Neuronal stem cell (in vitro differentiated cells): ENCODE measurements at regions not wholly inside any gene's neighbourhood (a gene's known extent, or its start where the extent isn't known, plus 50 kb on each side); places are given as distances from the start of the nearest gene placed in this dataset.

ENCODE experiments used
- DNase-seq: peaks from one replicate; pipeline ENCODE4 v3.0.0-alpha.2; 2013; ENCODE audit warnings: low spot score
- H2AFZ ChIP-seq: one replicate; pipeline ENCODE4 v1.6.1; 2013; ENCODE audit warnings: mild to moderate bottlenecking, low read length, inconsistent platforms
- H2AK5ac ChIP-seq: 2 replicates; pipeline ENCODE4 v1.6.1; 2013; ENCODE audit warnings: low read depth, mild to moderate bottlenecking, inconsistent platforms, low read length, moderate library complexity, mixed read lengths
- H2BK120ac ChIP-seq: 2 replicates; pipeline ENCODE4 v1.6.1; 2013; ENCODE audit warnings: low read depth, mild to moderate bottlenecking, inconsistent platforms, low read length, moderate library complexity, mixed read lengths
- H2BK12ac ChIP-seq: one replicate; pipeline ENCODE4 v1.6.1; 2013; ENCODE audit warnings: low read length, inconsistent platforms
- H2BK15ac ChIP-seq: 2 replicates; pipeline ENCODE4 v1.6.1; 2013; ENCODE audit warnings: mild to moderate bottlenecking, low read length, inconsistent platforms, mixed read lengths
- H2BK5ac ChIP-seq: one replicate; pipeline ENCODE4 v1.6.1; 2013; ENCODE audit warnings: inconsistent platforms, mild to moderate bottlenecking, low read length, moderate library complexity
- H3K14ac ChIP-seq: one replicate; pipeline ENCODE4 v1.6.1; 2013; ENCODE audit warnings: low read length, inconsistent platforms
- H3K18ac ChIP-seq: 2 replicates; pipeline ENCODE4 v1.6.1; 2013; ENCODE audit warnings: low read length, inconsistent platforms
- H3K23ac ChIP-seq: 2 replicates; pipeline ENCODE4 v1.6.1; 2013; ENCODE audit warnings: low read depth, mild to moderate bottlenecking, mixed read lengths, low read length, inconsistent platforms; ENCODE audit not compliant: poor library complexity
- H3K27ac ChIP-seq: replicated peaks from 3 replicates; pipeline ENCODE4 v1.5.1; 2013; ENCODE audit warnings: low read length, inconsistent platforms
- H3K27me3 ChIP-seq, 3 experiments: 2 replicates each; pipeline ENCODE4 v1.6.1; 2013; ENCODE audit warnings: low read length in 3 of 3, mild to moderate bottlenecking in 2 of 3, inconsistent platforms in 1 of 3, low read depth in 1 of 3, mixed read lengths in 1 of 3, moderate library complexity in 1 of 3; ENCODE audit not compliant: control insufficient read depth in 3 of 3, insufficient read depth in 3 of 3
- H3K36me3 ChIP-seq, 2 donors: replicated peaks in 1 of 2; 2 replicates each; pipeline ENCODE4 v1.6.1; 2013; ENCODE audit warnings: low read length in 2 of 2; ENCODE audit not compliant: control insufficient read depth in 2 of 2, insufficient read depth in 2 of 2
- H3K4ac ChIP-seq: 2 replicates; pipeline ENCODE4 v1.6.1; 2013; ENCODE audit warnings: inconsistent platforms, mild to moderate bottlenecking, low read length, moderate library complexity
- H3K4me1 ChIP-seq, 2 donors: 1 replicate in 1 of 2; 2 replicates in 1 of 2; pipeline ENCODE4 v1.6.1; 2013; ENCODE audit warnings: low read length in 2 of 2, low read depth in 1 of 2; ENCODE audit not compliant: control insufficient read depth in 2 of 2, insufficient read depth in 1 of 2
- H3K4me2 ChIP-seq: one replicate; pipeline ENCODE4 v1.6.1; 2013; ENCODE audit warnings: mild to moderate bottlenecking, low read length, inconsistent platforms; ENCODE audit not compliant: insufficient read depth, poor library complexity, severe bottlenecking
- H3K4me3 ChIP-seq, 2 donors: 2 replicates each; pipeline ENCODE4 v1.5.1; 2013; ENCODE audit warnings: low read length in 2 of 2, mild to moderate bottlenecking in 2 of 2, inconsistent platforms in 1 of 2, moderate library complexity in 1 of 2
- H3K79me1 ChIP-seq: one replicate; pipeline ENCODE4 v1.6.1; 2013; ENCODE audit warnings: low read depth, mild to moderate bottlenecking, inconsistent platforms, low read length, moderate library complexity
- H3K9ac ChIP-seq: one replicate; pipeline ENCODE4 v1.6.1; 2013; ENCODE audit warnings: mild to moderate bottlenecking, low read depth, low read length, inconsistent platforms; ENCODE audit not compliant: poor library complexity
- H3K9me3 ChIP-seq, 2 donors: replicated peaks in 1 of 2; 2 replicates each; pipeline versions ENCODE3 to v1.6.1; 2013; ENCODE audit warnings: low read length in 2 of 2, mild to moderate bottlenecking in 2 of 2, inconsistent platforms in 1 of 2, low read depth in 1 of 2, mixed read lengths in 1 of 2, moderate library complexity in 1 of 2; ENCODE audit not compliant: control insufficient read depth in 2 of 2, insufficient read depth in 1 of 2
- H4K8ac ChIP-seq: one replicate; pipeline ENCODE4 v1.6.1; 2013; ENCODE audit warnings: low read depth, mild to moderate bottlenecking, inconsistent platforms, low read length, moderate library complexity
- H4K91ac ChIP-seq: one replicate; pipeline ENCODE4 v1.6.1; 2013; ENCODE audit warnings: low read length, low read depth, mild to moderate bottlenecking, inconsistent platforms; ENCODE audit not compliant: poor library complexity
- WGBS, 2 donors: extraction: QIAGEN DNeasy Blood & Tissue Kit; methylation state at CpG; one replicate each; pipeline ENCODE4 v1.1.7; 2013; ENCODE audit warnings: missing lambda C conversion rate in 2 of 2, mixed read lengths in 1 of 2; ENCODE audit not compliant: insufficient read length in 2 of 2, insufficient replicate concordance in 1 of 2; ENCODE audit errors: extremely low coverage in 2 of 2; 5-methylcytosine and 5-hydroxymethylcytosine counted together

- peaks cover 0 to 2% of the 10 kb centered on the region in 2 donors for H3K36me3 ChIP-seq
- H2AK5ac ChIP-seq, result no peak overlapping the region
- H3K4me1 ChIP-seq, result peaks cover 0 to 4% of the 10 kb centered on the region in 2 donors
- no peak for DNase-seq
- H3K4me2 ChIP-seq, result no peak overlapping the region
- H3K27me3 ChIP-seq, result no peaks in the 10 kb centered on the region
- H3K14ac ChIP-seq, result no peak overlapping the region
- no peak overlapping the region for H3K4ac ChIP-seq
- no peak overlapping the region for H2BK12ac ChIP-seq
- H3K9ac ChIP-seq, result no peak overlapping the region
- H3K4me3 ChIP-seq, result no peak overlapping the region
- H4K8ac ChIP-seq, result no peak overlapping the region
- H3K18ac ChIP-seq, result no peak overlapping the region
- no peaks in the 10 kb centered on the region for H3K79me1 ChIP-seq
- H2BK120ac ChIP-seq, result no peak overlapping the region
- no peak overlapping the region for H2BK5ac ChIP-seq
- no peak overlapping the region for H2AFZ ChIP-seq
- H3K27ac ChIP-seq, result no peak overlapping the region
- H4K91ac ChIP-seq, result no peak overlapping the region
- peaks cover 10 to 18% of the 10 kb centered on the region in 2 donors for H3K9me3 ChIP-seq
- no peak overlapping the region for H2BK15ac ChIP-seq
- no peak overlapping the region for H3K23ac ChIP-seq
These were observed 367.9 kb downstream of the TMEM38B start for GRCh38 chr9:106062250-106062649.

- Histone ChIP-seq H3K36me3 (no peaks in the 10 kb centered on the region), H4K8ac (no peak overlapping the region)
These were observed 370.8 kb downstream of the TMEM38B start for GRCh38 chr9:106065136-106065535.

GRCh38 chr9:106065579-106066214 is 371.4 kb downstream of the TMEM38B start:
- no peak overlapping the region for H3K14ac ChIP-seq
- no peak overlapping the region for H3K9ac ChIP-seq
- no peak overlapping the region for H3K23ac ChIP-seq
- no peaks in the 10 kb centered on the region for H3K9me3 ChIP-seq
- H3K27ac ChIP-seq, result no peak overlapping the region
- no peak overlapping the region for H2AK5ac ChIP-seq
- H2BK15ac ChIP-seq, result no peak overlapping the region
- H3K18ac ChIP-seq, result no peak overlapping the region
- no peak overlapping the region for H2AFZ ChIP-seq
- no peaks in the 10 kb centered on the region for H3K27me3 ChIP-seq
- H4K8ac ChIP-seq, result no peak overlapping the region
- H3K4me1 ChIP-seq, result peaks cover 0 to 4% of the 10 kb centered on the region in 2 donors
- no peak overlapping the region for H2BK120ac ChIP-seq
- no peak overlapping the region for H3K4ac ChIP-seq
- H3K79me1 ChIP-seq, result no peaks in the 10 kb centered on the region
- DNase-seq, result no peak
- no peaks in the 10 kb centered on the region for H3K36me3 ChIP-seq
- H3K4me2 ChIP-seq, result no peak overlapping the region
- H2BK5ac ChIP-seq, result no peak overlapping the region
- no peak overlapping the region for H2BK12ac ChIP-seq
- H4K91ac ChIP-seq, result no peak overlapping the region
- H3K4me3 ChIP-seq, result no peak overlapping the region
- WGBS, 2 donors, result no CpG with 5 or more reads among the region's 2 CpGs

More at GRCh38 chr9:106065136-106065535, 370.8 kb downstream of the TMEM38B start:
- H3K4me2 ChIP-seq, result no peak overlapping the region
- H3K9me3 ChIP-seq, result peaks cover 0 to under 1% of the 10 kb centered on the region in 2 donors
- no peak overlapping the region for H2AK5ac ChIP-seq
- H3K79me1 ChIP-seq, result no peaks in the 10 kb centered on the region
- DNase-seq, result no peak
- WGBS, 2 donors, result no CpG with 5 or more reads among the region's 3 CpGs
- no peak overlapping the region for H2AFZ ChIP-seq
- no peak overlapping the region for H3K18ac ChIP-seq
- H3K9ac ChIP-seq, result no peak overlapping the region
- no peak overlapping the region for H3K4me3 ChIP-seq
- H3K27ac ChIP-seq, result no peak overlapping the region
- peaks cover 0 to 4% of the 10 kb centered on the region in 2 donors for H3K4me1 ChIP-seq
- H2BK15ac ChIP-seq, result no peak overlapping the region
- H3K4ac ChIP-seq, result no peak overlapping the region
- H3K14ac ChIP-seq, result no peak overlapping the region
- H3K23ac ChIP-seq, result no peak overlapping the region
- H2BK12ac ChIP-seq, result no peak overlapping the region
- no peak overlapping the region for H2BK5ac ChIP-seq
- no peak overlapping the region for H2BK120ac ChIP-seq
- H3K27me3 ChIP-seq, result no peaks in the 10 kb centered on the region
- H4K91ac ChIP-seq, result no peak overlapping the region

- Histone ChIP-seq H3K79me1 (no peaks in the 10 kb centered on the region), H3K4me2 (no peak overlapping the region), H2BK12ac (no peak overlapping the region), H3K36me3 (no peaks in the 10 kb centered on the region), H3K14ac (no peak overlapping the region), H2AFZ (no peak overlapping the region), H3K4me1 (peaks cover 0 to 4% of the 10 kb centered on the region in 2 donors), H3K23ac (no peak overlapping the region), H2BK15ac (no peak overlapping the region), H4K91ac (no peak overlapping the region), H3K9ac (no peak overlapping the region), H3K27me3 (no peaks in the 10 kb centered on the region), H2AK5ac (no peak overlapping the region), H2BK120ac (no peak overlapping the region), H3K18ac (no peak overlapping the region), H3K4me3 (no peak overlapping the region), H4K8ac (no peak overlapping the region), H3K4ac (no peak overlapping the region), H3K27ac (no peak overlapping the region), H2BK5ac (no peak overlapping the region), H3K9me3 (no peaks in the 10 kb centered on the region)
- no CpG with 5 or more reads among the region's 8 CpGs for WGBS, 2 donors
- no peak for DNase-seq
These were observed 372.7 kb downstream of the TMEM38B start for GRCh38 chr9:106066940-106067524.
